ENCODE measurements at regions not wholly inside any gene's neighbourhood (a gene's known extent, or its start where the extent isn't known, plus 50 kb on each side); places are given as distances from the start of the nearest gene placed in this dataset.

- TF ChIP-seq CTCF (IDR thresholded peaks at IDR 0.05), result no peak
- TF ChIP-seq POLR2A (IDR thresholded peaks at IDR 0.05), result no peak
- TF ChIP-seq POLR2AphosphoS5 (IDR thresholded peaks at IDR 0.05), result no peak
Observed at GRCh38 chr18:45320724-45321123, 294.6 kb upstream of the SLC14A2 start.
